ENCODE measurements at regions not wholly inside any gene's neighbourhood (a gene's known extent, or its start where the extent isn't known, plus 50 kb on each side); places are given as distances from the start of the nearest gene placed in this dataset.

DNA sequence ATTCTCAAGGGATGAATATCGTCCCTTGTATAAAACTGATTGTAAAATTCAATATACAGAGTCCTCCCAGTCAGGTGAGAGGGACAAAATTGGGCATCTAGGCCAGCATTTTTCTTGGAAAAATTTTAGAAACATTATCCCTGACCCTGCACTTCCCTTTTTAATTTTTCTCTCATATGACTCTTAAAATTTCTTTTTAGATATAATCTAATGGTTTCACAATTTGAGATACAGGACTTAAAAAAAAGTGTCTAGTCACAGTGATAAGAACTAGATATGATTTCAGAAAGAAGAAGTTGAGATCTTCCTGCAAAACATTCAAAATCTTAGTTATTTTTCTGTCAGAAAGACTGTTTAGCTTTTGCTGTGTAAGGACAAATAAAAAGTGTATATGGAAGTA is 270.8 kb upstream of the PPFIA2 start:
- no peak for DNase-seq

DNA sequence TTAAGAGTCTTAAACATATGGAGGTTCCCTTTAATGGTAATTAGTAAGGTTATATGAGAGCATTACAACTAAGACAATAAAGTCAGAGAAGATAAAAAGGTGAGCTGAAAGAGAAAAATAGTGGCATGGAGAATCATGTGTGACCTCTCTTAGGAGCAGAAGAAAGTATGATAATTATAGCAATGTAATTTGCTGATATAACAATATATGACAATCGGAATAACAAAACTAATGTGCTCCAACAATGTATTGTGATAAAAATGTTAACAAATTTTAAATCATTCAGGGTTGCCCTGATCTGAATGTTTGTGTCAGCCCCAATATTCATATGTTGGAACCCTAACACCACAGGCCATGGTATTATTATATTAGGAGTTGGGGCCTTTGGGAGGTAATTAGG is 269.6 kb upstream of the PPFIA2 start:
- DNase-seq, result no peak

DNA sequence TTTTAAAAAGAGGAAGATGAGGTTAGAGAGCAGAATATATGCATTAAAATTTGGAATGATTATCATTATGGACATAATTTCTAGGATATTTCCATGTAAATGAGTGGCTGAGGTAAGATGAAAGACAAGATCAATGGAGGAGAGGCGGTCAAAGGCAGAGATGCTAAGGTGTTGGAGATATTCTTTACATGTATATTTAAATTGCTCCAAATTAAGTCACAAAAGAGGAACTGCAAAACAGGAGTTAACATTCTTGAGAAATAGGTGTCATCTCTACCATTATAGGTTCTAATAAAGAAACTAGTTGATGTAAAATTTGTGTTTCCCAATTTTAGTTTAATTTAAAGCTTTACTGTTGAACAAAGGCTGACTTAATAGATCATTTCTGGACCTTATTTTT is 268.5 kb upstream of the PPFIA2 start:
- no peak for DNase-seq

DNA sequence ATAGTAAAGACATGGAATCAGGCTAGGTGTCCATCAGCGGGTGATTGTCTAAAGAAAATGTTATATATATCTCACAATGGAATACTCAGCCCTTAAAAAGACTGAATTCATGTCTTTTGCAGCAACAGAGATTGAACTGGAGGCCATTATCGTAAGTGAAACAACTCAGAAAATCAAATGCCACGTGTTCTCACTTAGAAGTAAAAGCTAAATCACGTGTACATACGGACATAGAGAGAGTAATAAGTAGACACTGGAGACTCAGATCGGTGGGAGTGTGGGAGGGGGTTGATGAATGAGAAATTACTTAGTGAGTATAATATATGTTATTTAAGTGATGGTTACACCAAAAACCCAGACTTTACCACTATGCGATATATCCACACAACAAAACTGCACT is 266.3 kb upstream of the PPFIA2 start:
- no peak for DNase-seq

- no peak for DNase-seq
Measured at GRCh38 chr12:82019533-82019932, 260.4 kb upstream of the PPFIA2 start.

GRCh38 chr12:82015623-82016347 is 256.6 kb upstream of the PPFIA2 start:
- DNase-seq, result no peak

- DNase-seq, result no peak
Measured at GRCh38 chr12:82012176-82012575, 253.0 kb upstream of the PPFIA2 start.

- DNase-seq, result no peak
Measured at GRCh38 chr12:82009524-82009923, 250.4 kb upstream of the PPFIA2 start.

- no peak for DNase-seq
Measured at GRCh38 chr12:82008251-82008650, 249.1 kb upstream of the PPFIA2 start.

DNA sequence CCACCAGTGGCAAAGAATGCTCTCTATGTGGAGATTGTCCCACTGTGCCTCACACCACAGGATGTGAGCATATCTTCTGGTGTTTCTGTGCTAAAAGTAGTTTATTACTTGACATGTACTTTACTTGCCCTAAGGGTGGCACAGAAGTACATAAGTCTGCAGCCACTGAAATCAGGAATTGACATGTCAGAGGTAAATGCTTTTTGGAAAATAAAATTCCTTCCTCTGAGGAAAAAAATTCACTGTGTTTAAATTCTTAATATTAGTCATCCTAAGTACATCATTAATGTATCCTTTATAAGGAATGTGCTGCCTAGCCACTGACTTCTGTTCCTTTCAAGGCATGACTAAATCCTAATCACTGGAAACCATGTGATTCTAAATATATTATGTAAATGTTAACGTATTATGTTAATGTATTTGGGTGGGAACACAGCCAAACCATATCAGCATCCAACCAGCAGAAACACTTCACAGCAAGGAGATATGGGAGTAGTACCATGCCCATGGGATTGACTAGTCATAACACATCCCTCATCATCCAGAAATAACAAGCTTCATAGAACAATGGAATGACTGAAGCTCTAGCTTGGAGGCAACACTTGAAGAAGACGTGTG is 239.7 kb upstream of the PPFIA2 start:
- DNase-seq, result no peak

DNA sequence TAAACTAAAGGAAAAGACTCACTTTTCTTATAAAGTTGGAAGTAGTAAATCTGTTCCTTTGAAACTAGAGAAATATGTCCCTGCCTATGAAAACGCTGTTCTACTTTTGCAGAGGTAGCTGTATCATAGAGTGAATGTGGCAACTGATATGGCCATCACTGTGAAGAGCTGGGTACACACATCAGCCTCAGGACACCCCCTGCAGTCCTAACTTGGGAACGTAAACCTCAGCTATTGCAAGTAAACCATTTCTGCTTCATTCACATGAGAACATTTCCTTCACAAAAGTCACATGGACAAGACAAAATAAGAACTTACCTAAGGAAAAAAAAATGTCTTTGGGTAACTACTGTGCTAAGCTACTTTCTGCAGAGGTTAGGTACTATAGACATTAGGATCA is 233.3 kb upstream of the PPFIA2 start:
- peak; percentile 5 for DNase-seq

- no peak for DNase-seq
Measured at GRCh38 chr12:81991868-81992267, 232.7 kb upstream of the PPFIA2 start.

- no peak for DNase-seq
Measured at GRCh38 chr12:81988362-81988761, 229.2 kb upstream of the PPFIA2 start.

GRCh38 chr12:81987371-81987770 is 228.2 kb upstream of the PPFIA2 start:
- no peak for DNase-seq

GRCh38 chr12:81976661-81977060 is 217.5 kb upstream of the PPFIA2 start:
- DNase-seq, result no peak

DNA sequence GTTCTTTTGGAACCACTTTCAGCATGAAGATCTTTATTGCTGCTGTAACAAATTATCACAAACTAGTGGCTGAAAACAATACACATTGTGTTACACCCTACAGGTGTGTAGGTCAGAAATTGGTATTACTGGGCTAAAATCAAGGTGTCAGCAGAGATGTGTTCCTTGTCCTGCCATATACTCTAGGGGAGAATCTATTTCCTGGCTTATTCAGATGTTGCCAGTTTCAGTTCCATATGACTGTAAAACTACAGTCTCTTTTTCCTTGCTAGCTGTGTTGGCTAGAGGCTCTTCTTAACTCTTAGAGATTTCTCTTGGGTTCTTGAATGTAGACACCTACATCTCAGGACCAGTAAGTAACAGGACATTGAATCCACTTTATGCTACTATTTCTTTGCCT is 215.6 kb upstream of the PPFIA2 start:
- DNase-seq, result no peak

GRCh38 chr12:81968421-81968820 is 209.3 kb upstream of the PPFIA2 start:
- DNase-seq, result no peak

DNA sequence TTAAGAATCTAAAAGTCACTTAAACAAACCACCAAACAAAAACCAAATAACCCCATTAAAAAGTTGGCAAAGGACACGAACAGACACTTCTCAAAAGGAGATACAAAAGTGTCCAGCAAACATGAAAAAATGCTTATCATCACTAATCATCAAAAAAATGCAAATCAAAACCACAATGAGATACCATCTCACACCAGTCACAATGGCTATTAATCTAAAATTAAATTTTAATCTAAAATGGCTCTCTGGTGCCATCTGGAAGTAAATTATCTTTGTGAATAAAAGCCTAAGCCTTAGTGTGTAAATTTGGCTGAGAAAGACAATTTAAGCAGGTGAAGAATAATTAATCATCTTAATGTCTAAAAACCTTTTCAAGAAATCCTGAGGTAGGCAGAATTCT is 204.5 kb upstream of the PPFIA2 start:
- no peak for DNase-seq

DNA sequence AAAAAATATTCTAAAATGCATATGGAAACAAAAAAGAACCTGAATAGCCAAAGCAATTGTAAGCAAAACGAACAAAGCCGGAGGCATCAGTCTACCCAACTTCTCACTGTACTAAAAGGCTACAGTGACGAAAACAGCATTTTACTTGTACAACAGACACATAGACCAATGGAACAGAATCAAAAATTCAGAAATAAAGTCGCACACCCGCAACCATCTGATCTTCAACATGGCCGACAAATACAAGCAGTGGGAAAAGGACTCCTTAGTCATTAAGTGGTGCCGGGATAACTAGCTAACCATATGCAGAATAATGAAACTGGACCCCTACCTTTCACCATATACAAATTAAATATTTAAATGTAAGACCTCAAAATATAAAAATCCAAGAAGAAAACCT is 203.9 kb upstream of the PPFIA2 start:
- no peak for DNase-seq

DNA sequence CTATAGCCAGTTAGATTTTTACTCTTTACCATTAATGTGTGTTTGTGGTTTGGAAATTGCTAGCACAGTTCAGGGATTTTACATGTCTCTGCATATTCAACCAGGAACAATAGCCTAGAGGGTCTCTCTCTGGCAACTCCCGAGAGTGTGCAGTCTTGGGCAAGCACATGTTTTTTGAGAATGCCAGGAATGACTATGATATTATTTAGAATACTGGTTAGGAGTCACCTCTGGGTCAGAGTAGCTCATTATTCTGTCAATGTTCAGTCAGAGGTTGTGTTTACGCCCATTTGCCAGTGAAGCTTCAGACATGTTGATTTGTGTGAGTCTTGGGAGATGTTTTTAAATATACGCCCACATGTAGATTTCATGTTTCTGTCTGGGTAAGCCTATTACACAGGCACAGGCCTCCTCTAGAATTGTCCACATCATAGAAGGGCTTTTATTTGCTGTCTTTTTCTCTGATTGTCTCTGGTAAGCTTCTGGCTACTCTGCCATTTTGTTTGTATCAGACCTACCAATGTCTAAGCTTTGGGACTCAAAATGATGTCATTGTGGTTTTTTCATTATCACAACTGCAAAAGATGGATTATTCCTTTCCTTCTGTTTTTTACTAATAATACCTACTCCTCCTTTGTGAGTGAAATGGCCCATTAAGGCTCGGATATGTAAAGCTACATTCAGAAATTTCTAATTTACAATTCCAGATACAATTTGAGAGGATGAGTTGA is 203.1 kb upstream of the PPFIA2 start:
- no peak for DNase-seq

DNA sequence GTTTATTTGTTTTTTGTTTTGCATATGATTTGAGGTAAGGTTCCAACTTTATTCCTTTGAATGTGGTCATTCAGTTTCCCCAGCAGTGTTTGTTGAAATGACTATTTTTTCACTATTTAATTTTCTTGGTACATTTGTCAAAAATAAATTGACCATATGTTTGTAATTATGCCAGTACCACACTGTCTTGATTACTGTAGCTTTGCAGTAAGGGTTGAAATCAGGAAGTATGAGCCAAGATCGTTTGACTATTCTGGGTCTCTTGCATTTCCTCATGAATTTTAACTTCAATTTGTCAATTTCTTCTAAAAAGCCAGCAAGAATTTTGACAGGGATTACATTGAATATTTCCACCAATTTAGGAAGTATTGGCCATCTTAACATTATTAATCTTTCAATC is 199.3 kb upstream of the PPFIA2 start:
- DNase-seq, result no peak

GRCh38 chr12:81957631-81958030 is 198.5 kb upstream of the PPFIA2 start:
- no peak for DNase-seq

GRCh38 chr12:81956468-81956860 is 197.3 kb upstream of the PPFIA2 start:
- no peak for DNase-seq

GRCh38 chr12:81953541-81953940 is 194.4 kb upstream of the PPFIA2 start:
- no peak for DNase-seq

All from stimulated activated CD4-positive, alpha-beta T cell treated with anti-CD3 and anti-CD28 coated beads, Interleukin-1b, Interleukin-23, amount 100 ng/mL, for 48 hours (primary cell).